GM21367 (cell line): ENCODE measurements at regions not wholly inside any gene's neighbourhood (a gene's known extent, or its start where the extent isn't known, plus 50 kb on each side); places are given as distances from the start of the nearest gene placed in this dataset.

ENCODE experiments used
- ATAC-seq: cut with Tn5 transposase; IDR thresholded peaks from one replicate; pipeline ENCODE4 v1.9.1; 2021; ENCODE audit not compliant: unreplicated experiment

GRCh38 chr2:60603533-60604190 lies 50.2 kb upstream of the BCL11A start:
- no peak for ATAC-seq

- no peak for ATAC-seq
Observed at GRCh38 chr2:60604486-60605064, 51.1 kb upstream of the BCL11A start.

GRCh38 chr2:60605866-60606265 lies 52.4 kb upstream of the BCL11A start:
- ATAC-seq = no peak

DNA sequence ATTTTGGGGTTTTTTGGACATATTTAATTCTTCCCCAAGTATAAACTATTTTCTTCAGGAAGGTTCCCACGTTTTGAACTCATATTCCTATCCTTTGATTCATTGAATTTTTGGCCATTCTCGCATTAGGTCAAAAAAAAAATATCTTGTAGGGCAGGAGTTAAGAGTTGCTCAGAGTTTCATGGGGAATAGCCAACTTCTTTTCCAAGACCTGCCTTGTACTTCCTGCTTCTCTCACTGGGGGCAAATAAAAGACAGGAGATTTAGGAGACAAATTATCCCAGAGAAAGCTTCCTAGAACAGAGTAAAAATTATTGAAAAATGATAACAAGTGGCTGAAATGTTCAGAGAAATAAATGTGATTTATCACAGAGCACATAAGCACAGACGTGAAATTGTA lies 55.2 kb upstream of the BCL11A start:
- ATAC-seq = no peak

- no peak for ATAC-seq
Observed at GRCh38 chr2:60612033-60612432, 58.6 kb upstream of the BCL11A start.

- no peak for ATAC-seq
Observed at GRCh38 chr2:60614319-60614718, 60.9 kb upstream of the BCL11A start.

GRCh38 chr2:60621688-60622429 lies 68.4 kb upstream of the BCL11A start:
- ATAC-seq = no peak

DNA sequence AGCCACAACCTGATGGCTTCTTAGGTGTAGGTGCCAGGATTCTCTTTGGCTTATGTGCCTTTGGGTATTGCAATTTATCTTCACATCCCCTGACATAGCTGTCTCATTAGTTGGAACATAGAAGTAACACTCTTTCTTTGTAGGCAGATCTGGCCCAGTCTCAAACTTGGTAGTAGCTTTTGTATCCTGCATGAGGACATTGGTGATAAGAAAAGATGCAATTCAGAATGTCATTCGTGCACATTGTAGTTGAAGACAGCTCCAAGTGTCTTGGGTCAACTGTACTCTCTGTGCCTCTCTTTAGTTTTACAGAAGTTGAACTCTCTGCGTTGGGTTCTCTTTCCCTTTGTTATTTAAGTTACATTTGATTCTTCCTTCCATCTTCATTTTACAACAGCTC lies 69.6 kb upstream of the BCL11A start:
- ATAC-seq = no peak

DNA sequence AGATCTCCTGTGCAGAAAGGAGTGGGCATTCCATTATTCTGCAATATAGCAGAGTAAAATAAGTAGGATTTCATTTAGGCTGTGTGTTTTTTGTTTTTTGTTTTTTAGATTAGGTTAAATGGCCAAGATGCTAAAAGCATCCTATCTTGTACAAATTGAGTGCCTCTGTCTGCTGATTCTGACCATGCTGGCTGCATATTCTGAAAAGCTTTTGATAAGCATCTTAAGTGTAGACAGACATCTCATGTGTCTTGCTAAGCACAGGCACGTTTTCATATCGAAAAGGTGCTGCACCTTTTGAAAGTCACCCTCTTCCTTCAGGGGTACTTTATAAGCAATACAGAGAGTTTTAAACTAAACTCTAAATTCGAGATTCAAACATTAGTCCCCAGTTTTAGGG lies 74.0 kb upstream of the BCL11A start:
- ATAC-seq = no peak

- ATAC-seq = no peak
Observed at GRCh38 chr2:60628026-60628425, 74.6 kb upstream of the BCL11A start.

- no peak for ATAC-seq
Observed at GRCh38 chr2:60628615-60629304, 75.3 kb upstream of the BCL11A start.

GRCh38 chr2:60629305-60629662 lies 75.8 kb upstream of the BCL11A start:
- ATAC-seq = no peak

DNA sequence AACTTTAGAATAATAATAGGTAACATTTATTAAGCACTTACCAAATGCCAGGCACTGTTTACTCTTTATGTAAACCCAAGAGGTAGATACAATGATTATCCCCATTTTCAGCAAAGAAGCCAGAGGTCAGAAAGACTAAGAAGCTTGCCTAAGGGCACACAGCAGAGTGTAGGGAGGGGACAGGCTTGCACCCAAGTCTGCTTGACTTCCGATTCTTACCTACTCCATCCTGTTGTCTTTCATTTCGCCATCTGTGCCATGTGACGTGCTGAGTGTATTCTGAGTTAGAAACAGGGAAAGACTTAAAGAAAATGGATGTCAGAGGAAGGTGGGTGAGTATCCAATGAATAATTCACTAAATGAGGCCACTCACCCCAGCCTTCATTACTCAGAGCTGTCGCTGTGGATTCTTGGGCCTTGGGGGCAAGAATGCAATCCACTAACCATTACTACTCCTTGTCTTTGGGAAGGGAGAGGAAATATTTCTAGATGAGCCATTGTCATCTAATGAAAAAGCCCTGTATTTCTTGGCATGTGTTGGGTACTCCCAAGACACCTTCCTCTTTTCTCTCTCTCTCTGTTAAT lies 76.4 kb upstream of the BCL11A start:
- ATAC-seq = no peak

- ATAC-seq = no peak
Observed at GRCh38 chr2:60633615-60634014, 80.2 kb upstream of the BCL11A start.

GRCh38 chr2:60634438-60634837 lies 81.0 kb upstream of the BCL11A start:
- no peak for ATAC-seq

- no peak for ATAC-seq
Observed at GRCh38 chr2:60641811-60642788, 88.6 kb upstream of the BCL11A start.

DNA sequence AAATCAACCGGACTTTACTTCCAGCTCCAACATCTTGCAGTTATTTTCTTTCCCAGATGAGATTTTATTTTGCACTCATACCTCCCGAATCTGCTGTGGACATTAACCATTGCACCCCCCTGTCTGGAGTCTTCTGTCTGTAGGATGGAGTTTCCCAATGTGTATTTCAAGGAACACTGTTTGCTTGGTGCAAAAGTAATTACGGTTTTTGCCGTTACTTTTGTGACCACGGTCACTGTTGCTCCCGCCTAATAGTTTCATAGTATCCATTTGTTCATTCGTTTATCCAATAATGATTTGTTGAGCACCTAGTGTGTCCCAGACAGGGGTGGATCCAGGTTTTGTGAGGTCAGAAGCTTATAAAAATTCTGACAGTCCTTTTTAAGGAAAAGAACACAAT lies 90.3 kb upstream of the BCL11A start:
- ATAC-seq = no peak

DNA sequence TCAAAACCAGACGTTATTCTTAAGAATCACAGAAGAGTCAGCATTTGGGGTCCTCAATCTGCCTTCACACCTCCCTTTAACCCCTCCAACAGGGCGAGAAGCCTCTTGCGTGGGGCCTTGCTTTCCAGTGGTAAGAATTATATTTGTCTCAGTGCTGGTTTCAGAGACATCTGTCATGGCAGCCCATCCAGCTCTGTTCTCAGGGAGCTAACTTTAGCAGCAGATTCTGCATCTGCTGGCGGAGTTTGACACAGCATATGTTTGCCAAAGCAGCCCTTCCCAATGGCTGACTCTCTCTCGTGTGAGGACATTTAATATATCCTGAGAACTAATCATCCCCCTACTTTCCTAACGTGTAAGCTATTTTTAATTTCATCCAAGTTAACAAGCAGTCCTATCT lies 91.5 kb upstream of the BCL11A start:
- no peak for ATAC-seq

DNA sequence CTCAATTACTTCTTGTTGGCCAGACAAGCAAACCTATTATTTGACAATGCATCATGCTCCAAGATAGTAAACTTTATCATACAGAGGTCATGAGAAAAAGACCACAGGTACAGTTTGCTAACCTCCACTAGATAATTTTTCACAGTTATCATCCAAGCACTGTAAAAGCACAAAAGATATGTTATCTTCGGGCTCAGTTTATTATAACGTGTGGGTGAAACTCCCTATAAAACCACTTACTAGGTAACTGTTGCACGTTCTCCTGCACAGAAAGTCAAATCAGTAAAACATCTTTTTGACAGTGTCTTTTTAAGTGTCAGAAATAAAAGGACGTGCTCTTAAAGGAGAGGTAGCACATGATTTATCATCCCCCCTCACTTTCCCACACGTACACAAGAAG lies 94.7 kb upstream of the BCL11A start:
- ATAC-seq = no peak

DNA sequence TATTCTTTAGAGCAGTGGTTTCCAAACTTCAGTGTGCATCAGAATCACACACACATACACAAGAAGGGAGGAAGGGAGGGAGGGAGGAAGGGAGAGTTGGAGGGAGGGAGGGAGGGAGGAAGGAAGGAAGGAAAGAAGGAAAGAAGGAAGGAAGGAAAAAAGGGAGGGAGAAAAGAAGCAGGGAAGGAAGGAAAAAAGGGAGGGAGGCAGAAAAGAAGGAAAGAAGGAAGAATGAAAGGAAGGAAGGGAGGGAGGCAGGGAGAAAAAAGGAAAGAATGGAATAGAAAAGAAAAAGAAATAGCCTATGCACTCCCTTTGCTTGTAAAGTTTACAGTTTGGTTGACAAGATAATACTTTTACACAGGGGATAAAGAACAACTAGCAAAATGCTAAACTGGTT lies 96.3 kb upstream of the BCL11A start:
- no peak for ATAC-seq
